IPS-18a (cell line): ENCODE measurements at regions not wholly inside any gene's neighbourhood (a gene's known extent, or its start where the extent isn't known, plus 50 kb on each side); places are given as distances from the start of the nearest gene placed in this dataset.

ENCODE experiments used
- H3K27ac ChIP-seq: one replicate; pipeline ENCODE4 v1.5.1; 2013; ENCODE audit warnings: low read length
- H3K27me3 ChIP-seq: one replicate; pipeline ENCODE4 v1.6.1; 2013; ENCODE audit warnings: mild to moderate bottlenecking, low read length; ENCODE audit not compliant: control insufficient read depth, insufficient read depth
- H3K36me3 ChIP-seq: one replicate; pipeline ENCODE4 v1.6.1; 2013; ENCODE audit warnings: low read depth, low read length; ENCODE audit not compliant: control insufficient read depth
- H3K4me1 ChIP-seq: one replicate; pipeline ENCODE4 v1.6.1; 2013; ENCODE audit warnings: low read depth, low read length; ENCODE audit not compliant: control insufficient read depth
- H3K4me3 ChIP-seq: one replicate; pipeline ENCODE4 v1.5.1; 2013; ENCODE audit warnings: low read length
- H3K9ac ChIP-seq: one replicate; pipeline ENCODE4 v1.6.1; 2013; ENCODE audit warnings: mild to moderate bottlenecking, low read length, moderate library complexity
- H3K9me3 ChIP-seq: one replicate; pipeline ENCODE4 v1.6.1; 2013; ENCODE audit warnings: low read depth, low read length; ENCODE audit not compliant: control insufficient read depth

DNA sequence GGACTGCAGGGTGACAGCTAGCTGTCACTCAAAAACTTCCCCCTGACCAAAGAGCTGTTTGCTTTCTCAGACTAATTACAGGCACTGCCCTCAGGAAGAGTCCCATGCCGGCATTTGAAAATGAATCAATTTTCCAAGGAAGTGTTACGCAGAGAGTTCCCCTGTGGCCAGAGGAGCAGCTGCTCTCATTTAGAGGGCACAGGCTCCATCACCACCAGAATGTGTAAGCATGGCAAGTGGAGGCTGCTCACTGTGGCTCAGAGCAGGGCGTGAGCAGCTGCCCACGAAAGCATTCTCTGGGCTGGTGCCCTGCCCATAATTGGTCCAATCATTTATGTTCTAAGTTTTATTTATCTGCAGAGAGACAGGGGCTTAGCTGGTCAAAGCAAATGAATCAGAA is 202.2 kb downstream of the RAMP3 start:
- H3K4me1 ChIP-seq = no peaks in the 10 kb centered on the region
- H3K9me3 ChIP-seq = no peaks in the 10 kb centered on the region
- H3K27me3 ChIP-seq = no peaks in the 10 kb centered on the region
- H3K4me3 ChIP-seq = no peak overlapping the region
- no peak overlapping the region for H3K9ac ChIP-seq
- H3K36me3 ChIP-seq = no peaks in the 10 kb centered on the region
- no peak overlapping the region for H3K27ac ChIP-seq

- H3K9ac ChIP-seq = no peak overlapping the region
- H3K27ac ChIP-seq = no peak overlapping the region
- peaks cover under 1% of the 10 kb centered on the region for H3K9me3 ChIP-seq
- H3K36me3 ChIP-seq = no peaks in the 10 kb centered on the region
- H3K4me3 ChIP-seq = no peak overlapping the region
- no peaks in the 10 kb centered on the region for H3K27me3 ChIP-seq
- H3K4me1 ChIP-seq = no peaks in the 10 kb centered on the region
Measured at GRCh38 chr7:45363669-45364068, 206.1 kb downstream of the RAMP3 start.

GRCh38 chr7:45365341-45365740 is 207.8 kb downstream of the RAMP3 start:
- Histone ChIP-seq H3K27me3 (no peaks in the 10 kb centered on the region), H3K9ac (no peak overlapping the region), H3K4me1 (no peaks in the 10 kb centered on the region), H3K9me3 (peaks cover 4% of the 10 kb centered on the region), H3K27ac (no peak overlapping the region), H3K36me3 (no peaks in the 10 kb centered on the region), H3K4me3 (no peak overlapping the region)

DNA sequence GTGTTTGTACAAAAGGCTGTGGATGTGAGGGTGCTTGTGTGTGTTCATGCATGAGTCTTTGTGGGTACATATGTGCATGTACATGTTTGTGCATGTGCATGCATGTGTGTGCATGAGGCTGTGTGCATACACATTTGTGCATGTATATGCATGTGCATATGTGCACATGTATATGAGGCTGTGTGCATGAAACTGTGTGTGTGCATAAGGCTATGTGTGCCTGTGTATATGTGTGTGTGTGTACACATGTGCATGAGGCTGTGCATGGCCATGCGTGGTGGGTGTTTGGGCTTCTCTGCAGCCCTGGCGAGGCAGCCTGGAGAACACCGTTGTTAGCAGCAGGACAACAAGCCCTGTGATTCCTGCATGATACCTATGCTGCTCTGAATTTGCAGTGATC is 207.7 kb upstream of the ADCY1 start:
- H3K4me3 ChIP-seq = no peak overlapping the region
- peaks cover 4% of the 10 kb centered on the region for H3K9me3 ChIP-seq
- H3K27me3 ChIP-seq = no peaks in the 10 kb centered on the region
- H3K9ac ChIP-seq = no peak overlapping the region
- H3K36me3 ChIP-seq = no peaks in the 10 kb centered on the region
- H3K4me1 ChIP-seq = no peaks in the 10 kb centered on the region
- H3K27ac ChIP-seq = no peak overlapping the region

DNA sequence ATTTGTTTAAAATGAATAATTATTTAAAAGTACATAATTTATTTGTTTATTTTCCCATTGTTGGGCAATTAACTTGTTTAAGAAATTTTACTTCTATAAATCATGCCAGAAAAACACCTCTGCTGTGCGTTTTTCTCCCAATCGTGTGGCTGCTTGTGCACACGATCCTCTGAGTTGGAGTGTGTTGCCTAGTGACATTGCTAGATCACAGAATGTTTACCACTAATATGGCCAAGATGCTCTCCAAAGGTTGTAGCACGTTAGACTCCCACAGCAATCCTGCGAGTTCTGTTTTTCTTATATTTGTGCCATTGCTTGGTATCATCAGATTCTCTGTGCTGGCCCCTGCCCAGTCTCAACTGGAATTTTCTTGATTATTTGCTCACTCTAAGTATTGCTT is 207.1 kb upstream of the ADCY1 start:
- Histone ChIP-seq H3K9me3 (peaks cover 4% of the 10 kb centered on the region), H3K9ac (no peak overlapping the region), H3K36me3 (no peaks in the 10 kb centered on the region), H3K4me3 (no peak overlapping the region), H3K27me3 (no peaks in the 10 kb centered on the region), H3K27ac (no peak overlapping the region), H3K4me1 (no peaks in the 10 kb centered on the region)

DNA sequence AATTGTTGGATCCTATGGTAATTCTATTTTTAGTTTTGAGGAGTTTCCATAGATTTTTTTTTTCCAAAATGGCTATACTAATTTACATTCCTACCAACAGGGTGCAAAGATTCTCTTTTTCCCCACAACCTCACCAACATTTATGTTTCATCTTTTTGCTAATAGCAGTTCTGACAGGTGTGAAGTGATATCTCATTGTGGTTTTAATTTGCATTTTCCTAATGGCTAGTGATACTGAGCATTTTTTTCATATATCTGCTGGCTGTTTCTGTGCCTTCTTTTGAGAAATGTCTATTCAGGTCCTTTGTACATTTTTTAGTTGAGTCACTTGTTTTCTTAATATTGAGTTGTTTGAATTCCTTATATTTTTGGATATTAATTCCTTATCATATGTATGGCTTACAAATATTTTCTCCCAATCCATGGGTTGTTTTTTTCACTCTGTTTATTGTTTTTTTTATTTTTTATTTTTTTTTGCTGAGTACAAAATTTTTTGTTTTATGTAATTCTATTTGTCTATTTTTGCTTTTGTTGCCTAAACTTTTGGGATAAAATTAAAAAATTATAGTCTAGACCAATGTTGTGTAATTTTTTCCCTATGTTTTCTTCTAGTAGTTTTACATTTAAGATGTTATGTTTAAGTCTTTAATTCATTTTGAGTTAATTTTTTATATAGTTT is 205.9 kb upstream of the ADCY1 start:
- no peaks in the 10 kb centered on the region for H3K36me3 ChIP-seq

GRCh38 chr7:45384499-45384898 is 189.7 kb upstream of the ADCY1 start:
- no peak overlapping the region for H3K27ac ChIP-seq
- H3K27me3 ChIP-seq = no peaks in the 10 kb centered on the region

More for the DNA sequence above, 205.9 kb upstream of the ADCY1 start:
- Histone ChIP-seq H3K27ac (no peak overlapping the region), H3K4me3 (no peak overlapping the region), H3K9ac (no peak overlapping the region), H3K4me1 (no peaks in the 10 kb centered on the region), H3K27me3 (no peaks in the 10 kb centered on the region), H3K9me3 (peaks cover 4% of the 10 kb centered on the region)

GRCh38 chr7:45387837-45388236 is 186.3 kb upstream of the ADCY1 start:
- H3K9ac ChIP-seq = no peak overlapping the region
- no peaks in the 10 kb centered on the region for H3K4me1 ChIP-seq
- no peak overlapping the region for H3K4me3 ChIP-seq
- H3K27ac ChIP-seq = no peak overlapping the region
- H3K9me3 ChIP-seq = peaks cover 5% of the 10 kb centered on the region
- H3K36me3 ChIP-seq = no peaks in the 10 kb centered on the region
- H3K27me3 ChIP-seq = peaks cover 13% of the 10 kb centered on the region

More at GRCh38 chr7:45384499-45384898, 189.7 kb upstream of the ADCY1 start:
- Histone ChIP-seq H3K4me1 (no peaks in the 10 kb centered on the region), H3K36me3 (no peaks in the 10 kb centered on the region), H3K9me3 (peaks cover 5% of the 10 kb centered on the region), H3K9ac (no peak overlapping the region), H3K4me3 (no peak overlapping the region)

DNA sequence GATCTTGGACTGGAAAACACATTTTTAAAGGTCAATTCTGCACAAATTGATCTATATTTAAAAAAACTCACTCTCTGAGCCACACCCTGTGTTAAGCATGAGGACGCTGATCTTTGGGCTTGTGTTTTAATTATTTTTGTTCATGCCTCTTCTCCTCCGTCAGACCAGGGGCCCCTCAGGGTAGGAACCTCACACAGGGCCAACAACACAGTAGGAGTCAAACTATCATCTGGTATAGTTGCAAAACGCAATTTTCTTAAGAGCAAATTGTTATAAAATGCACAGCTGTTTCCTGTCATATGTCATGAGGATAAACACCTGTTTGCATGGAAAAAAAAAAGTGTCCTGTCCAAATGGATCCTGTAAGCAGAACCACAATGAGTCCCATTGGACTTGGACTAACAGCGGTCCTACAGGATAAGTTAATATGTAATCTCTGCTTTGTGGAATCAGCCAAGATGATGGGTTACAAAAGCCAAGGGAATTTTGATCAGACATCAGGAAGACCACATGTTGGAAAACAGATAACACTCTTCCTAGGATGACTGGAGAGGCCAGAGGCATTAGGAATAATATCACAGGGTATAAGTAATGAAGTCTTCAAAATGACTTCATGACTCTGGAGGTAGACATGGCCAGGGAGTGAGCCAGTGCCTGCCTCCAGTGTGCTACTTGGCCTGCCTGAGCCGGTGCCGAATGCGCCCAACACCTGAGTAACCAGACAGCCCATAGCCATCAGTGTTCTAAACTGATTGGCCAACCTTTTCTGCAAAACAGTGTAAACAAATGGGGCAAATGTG is 184.9 kb upstream of the ADCY1 start:
- H3K4me1 ChIP-seq = peaks cover 3% of the 10 kb centered on the region
- H3K27me3 ChIP-seq = peaks cover 23% of the 10 kb centered on the region
- no peak overlapping the region for H3K9ac ChIP-seq
- H3K36me3 ChIP-seq = no peaks in the 10 kb centered on the region
- H3K27ac ChIP-seq = no peak overlapping the region
- no peak overlapping the region for H3K4me3 ChIP-seq
- no peaks in the 10 kb centered on the region for H3K9me3 ChIP-seq

GRCh38 chr7:45390180-45390579 is 184.0 kb upstream of the ADCY1 start:
- H3K9me3 ChIP-seq = no peaks in the 10 kb centered on the region
- peaks cover 32% of the 10 kb centered on the region for H3K27me3 ChIP-seq
- no peak overlapping the region for H3K9ac ChIP-seq
- no peak overlapping the region for H3K4me3 ChIP-seq
- no peak overlapping the region for H3K27ac ChIP-seq
- H3K4me1 ChIP-seq = peaks cover 10% of the 10 kb centered on the region
- H3K36me3 ChIP-seq = no peaks in the 10 kb centered on the region

GRCh38 chr7:45390731-45391130 is 183.4 kb upstream of the ADCY1 start:
- peaks cover 10% of the 10 kb centered on the region for H3K4me1 ChIP-seq
- no peak overlapping the region for H3K4me3 ChIP-seq
- no peak overlapping the region for H3K9ac ChIP-seq
- H3K27me3 ChIP-seq = peaks cover 37% of the 10 kb centered on the region
- no peak overlapping the region for H3K27ac ChIP-seq
- H3K36me3 ChIP-seq = no peaks in the 10 kb centered on the region
- no peaks in the 10 kb centered on the region for H3K9me3 ChIP-seq
